NCI-H526 treated with DMSO at 0.1 percent for 48 hours (cell line): ENCODE measurements at regions not wholly inside any gene's neighbourhood (a gene's known extent, or its start where the extent isn't known, plus 50 kb on each side); places are given as distances from the start of the nearest gene placed in this dataset.

Experiments used
- DNase-seq: peaks from one replicate; lab custom pipeline; 2025; lab: John Stamatoyannopoulos, UW

DNA sequence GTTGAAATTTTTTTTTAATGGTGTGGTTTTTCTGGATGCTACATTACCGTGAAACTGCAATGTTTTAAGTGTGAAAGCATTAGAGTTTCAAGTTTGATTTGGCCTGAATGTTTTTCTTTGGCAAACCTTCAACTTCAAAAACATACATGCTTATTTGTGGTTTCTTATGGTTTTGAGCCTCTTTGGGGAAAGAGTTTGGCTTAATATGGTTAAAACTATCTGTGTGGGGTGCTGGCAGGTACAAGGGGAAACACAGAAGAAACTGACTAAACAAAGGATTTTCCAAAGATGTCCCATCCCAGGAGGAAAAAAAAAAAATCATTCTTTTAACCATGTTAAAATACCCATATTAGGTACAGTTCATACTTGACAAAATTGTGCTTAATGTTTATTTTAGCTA lies 121.1 kb downstream of the HGF start:
- DNase-seq: no peak

DNA sequence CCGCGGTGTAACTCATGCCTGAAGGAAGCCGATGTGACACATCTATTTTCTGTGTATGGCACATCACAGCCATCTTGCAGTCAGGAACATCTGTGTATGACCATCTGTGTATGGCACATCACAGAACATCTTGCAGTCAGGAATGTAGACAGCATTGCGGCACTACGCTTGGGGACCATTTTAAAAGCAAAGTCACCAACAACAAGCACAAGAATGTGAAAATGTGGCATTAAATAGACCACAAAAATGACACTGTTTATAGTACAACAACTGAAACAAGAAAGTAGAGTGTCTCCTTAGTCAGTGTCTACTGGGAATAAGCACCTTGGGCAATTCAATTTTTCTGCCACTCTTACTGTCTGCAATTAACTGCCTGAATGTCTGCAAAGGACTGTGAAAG lies 124.4 kb downstream of the HGF start:
- no peak for DNase-seq

DNA sequence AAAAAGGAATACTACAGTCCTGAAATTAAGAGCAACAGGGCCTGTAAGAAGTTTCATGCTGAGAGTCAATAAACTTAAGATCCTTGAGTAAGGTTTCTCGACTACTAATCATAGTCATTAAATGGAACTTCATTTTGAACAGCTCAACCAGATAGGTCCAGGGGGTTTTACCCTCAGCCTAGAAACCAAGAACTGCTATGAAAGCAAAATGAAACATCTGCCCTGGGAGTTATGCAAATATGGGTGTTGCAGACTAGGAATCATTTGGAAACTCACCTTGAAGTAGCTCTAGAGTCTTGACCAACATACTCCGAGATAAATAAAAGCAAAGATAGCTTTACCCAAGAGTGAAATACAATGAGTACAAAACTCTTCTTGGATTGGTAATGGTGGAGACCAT lies 128.0 kb downstream of the HGF start:
- DNase-seq: peak; percentile 40

DNA sequence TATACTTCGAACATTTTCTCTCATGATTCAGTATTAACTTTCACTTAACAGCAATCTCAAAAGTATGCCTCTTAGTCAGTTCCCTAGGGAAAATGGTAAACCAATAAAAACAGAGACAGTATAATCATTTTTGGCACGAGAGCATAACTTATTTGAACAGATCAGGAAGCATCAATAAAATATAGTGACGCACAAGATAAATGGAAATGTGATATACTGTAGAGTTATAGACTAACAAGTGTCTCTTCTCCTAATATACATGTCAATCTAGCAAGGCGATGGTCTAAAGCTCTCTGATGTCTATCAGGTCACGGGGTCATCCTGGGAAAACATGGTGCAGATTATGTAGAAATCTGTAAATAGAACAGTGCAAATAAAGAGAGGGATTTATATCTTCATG lies 131.6 kb downstream of the HGF start:
- no peak for DNase-seq

DNA sequence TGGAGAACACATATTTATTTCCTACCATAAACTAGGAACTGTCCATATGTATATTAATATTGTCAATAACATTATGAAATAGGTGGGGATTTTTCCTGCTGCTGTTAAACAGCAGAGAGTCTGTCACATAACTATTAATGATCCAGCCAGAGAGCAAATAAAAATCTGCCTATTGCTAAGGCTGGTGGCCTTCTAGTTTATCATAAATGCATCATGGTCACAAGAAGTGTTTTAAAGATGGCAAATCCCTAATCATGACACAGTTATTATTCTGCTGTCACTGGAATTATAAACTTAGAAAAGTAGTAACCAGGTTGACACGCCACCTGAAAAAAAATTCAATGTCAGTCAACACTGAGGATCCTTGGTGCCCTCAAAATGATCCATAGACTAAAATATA lies 132.3 kb downstream of the HGF start:
- DNase-seq: no peak

DNA sequence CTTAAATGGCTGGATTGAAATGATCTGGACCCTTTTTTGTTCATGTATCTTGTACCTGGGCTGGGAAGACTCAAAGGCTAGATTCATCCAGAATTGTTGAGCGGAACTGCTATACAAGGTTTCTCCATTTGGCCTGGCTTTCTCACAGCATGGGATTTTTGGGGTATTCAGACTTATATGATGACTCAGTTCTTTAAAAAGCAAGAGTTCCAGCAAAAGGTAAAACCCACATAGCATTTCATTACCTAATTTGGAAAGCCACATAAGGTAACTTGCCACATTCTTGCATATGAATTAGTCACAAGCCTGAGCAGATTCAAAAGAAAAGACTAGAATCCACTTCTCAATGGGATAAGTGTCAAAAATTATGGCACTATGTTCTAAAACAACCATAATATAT lies 137.4 kb downstream of the HGF start:
- no peak for DNase-seq

DNA sequence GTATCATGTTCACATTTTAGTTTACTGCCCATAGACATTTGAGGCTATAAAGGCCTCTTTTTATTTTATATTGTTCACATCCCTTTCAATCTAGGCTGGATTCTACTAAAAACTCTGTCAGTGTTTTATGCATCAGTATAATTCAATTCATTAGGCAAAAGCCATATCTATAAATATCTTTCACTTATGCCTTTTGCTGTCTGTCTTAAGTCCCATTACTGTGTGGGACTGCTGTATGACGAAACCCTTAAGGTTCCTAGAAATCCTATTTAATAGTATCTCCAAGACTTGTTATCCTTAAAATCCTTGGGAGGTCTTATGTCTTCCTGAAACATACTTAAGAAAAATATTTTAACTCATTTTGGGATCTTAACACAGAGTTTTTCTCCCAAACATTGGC lies 139.2 kb downstream of the HGF start:
- no peak for DNase-seq

DNA sequence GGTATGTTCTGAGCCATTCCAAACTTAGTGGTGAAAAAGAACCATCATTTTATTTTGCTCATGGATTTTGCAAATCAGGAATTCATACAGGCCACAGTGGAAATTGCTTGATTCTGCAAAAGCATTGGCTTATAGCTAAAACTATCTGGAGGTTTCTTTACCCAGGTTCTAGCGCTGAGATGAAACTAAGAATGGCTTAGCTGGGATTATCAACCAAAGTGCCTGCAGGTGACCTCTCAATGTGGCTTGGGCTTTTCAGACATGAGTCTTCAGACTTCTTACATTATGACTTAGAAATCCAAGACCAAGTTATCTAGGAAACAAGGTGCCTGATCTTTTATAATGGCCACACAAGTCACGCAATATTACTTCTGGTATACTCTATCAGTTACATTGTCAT lies 140.1 kb downstream of the HGF start:
- DNase-seq: no peak

DNA sequence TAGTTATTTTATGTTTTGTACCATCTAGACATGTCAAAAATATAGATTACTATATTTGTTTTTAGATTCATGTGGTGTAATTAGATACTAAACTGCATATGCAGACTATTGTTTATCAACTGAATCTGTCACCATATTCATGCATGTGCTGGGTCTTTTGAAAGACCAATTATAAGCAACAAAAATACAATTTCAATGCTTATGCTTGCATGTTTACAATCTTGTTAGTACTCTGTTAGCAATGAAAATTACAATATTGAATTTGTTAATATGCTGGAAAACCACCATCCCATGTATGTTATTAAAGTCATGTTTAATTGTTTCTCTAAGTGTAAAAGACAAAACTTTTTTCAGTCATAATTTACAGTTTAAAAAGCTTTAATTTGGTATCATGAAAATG lies 140.9 kb downstream of the HGF start:
- no peak for DNase-seq

DNA sequence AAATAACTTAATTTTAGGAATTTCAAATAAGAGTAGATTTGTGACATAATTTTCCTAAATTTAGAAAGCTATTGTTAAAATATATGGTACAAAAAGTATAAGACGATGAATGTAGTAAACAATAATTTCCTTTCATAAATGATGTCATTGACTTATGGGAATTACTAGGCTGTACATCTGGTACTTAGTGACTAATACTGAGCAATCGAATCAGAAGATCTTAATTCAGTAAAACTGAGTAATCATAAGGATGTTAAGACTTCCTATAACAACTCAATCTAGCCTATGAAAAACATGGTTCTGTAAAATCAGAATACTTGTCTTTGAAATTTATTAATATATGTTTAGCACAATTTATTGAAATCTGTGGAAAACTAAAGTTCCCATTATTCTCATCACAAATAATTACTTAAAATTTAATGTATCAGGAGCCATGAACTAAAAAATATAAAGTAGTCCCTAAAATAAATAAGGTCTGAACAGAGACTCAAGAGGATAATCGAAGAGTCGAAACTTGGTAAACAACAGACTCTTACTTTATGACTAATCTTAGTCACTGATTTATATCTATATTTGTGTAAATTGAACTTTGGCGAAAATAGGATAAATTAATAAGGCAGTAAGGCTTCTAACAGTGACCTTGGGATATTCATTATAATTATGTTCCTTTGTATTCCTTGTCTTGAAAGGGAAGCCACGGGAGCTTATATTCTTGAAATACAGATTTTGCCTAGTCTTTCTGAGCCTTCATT lies 142.1 kb downstream of the HGF start:
- DNase-seq: no peak

DNA sequence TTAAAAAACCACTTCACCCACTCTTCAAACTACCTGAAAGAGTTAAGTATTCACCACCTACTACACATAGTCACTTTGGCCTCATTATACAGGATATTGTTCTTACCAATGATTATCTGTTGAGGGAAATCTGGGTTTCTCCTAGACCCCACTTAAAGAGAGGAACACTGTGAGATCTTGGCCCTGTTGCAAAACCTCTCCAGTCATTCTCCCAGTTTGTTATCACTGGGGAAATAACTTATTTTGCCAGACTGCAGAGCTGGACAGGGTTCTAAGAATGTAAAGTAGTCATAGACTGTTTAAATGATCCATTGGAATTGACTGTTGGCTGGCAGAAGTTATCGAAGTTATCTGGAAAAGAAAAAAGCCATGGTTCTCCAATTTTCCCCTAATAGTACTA lies 143.8 kb downstream of the HGF start:
- DNase-seq: no peak

DNA sequence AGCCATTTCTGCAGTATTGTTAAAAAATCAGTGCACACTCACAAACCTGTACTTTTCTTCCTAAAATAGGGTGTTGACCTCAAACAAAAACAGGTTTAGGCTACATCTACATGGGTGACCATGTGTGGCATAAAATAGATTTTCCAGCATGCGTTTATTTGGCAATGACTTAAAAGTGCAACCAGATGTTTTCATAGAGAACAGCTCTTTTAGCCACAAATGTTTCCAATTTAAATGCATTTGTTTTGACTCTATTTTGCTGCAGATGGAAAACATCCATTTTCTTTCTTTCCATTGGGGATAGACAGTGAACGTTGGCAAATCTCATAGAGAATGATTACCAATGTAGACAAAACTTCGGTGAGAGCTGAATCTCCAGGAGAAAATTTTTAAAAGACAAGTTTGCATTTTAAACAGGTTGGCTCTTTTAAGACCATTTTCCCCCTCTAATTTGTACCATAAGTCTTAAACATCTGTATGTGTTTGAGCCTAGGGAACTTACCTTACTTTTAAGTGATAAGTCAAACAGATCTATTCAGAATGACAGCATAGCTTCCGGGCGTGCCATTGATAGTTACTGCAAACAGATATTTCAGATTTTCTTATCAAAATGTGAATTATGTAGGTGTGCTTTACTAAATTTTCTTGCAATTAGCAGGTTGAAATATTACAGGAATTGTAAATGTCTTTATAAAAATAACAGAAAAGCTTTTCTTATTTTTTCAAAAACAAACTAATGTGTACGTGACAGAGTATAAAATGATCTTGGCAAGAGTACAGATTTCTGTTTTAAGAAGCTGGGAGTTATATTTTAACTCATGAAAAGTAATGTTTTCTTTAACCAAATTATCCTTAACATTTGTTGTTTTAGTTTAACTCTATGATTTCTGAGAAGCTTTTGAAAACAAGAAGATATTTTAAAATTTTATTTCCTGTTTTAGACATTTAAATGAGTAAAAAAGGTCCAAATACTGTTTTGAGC lies 144.9 kb downstream of the HGF start:
- no peak for DNase-seq

DNA sequence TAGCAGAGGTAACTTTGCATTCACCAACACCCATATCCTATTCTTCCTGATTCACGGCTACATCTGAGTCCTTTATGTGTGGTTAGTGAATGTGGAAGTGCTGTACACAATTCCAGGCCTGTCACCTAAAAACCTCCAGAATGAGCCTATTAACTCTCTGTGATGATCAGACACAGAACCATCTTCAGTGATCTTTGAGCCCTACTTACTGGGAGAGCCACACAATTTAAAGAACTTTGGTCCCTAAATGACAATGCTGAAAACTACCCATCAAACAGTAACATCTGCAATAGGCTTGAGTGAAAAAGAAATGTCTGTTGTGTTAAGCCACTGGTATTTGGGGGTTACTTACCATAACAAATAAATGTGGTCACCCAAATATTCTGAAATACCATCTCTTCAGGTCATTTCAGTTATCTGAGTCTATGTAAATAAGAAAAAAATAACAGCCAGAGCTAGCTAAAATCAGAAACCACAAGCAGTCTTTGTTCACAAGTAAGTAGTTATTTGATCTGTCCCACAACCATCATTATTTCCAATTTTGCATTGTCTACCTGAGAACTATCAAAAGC lies 145.7 kb downstream of the HGF start:
- no peak for DNase-seq

DNA sequence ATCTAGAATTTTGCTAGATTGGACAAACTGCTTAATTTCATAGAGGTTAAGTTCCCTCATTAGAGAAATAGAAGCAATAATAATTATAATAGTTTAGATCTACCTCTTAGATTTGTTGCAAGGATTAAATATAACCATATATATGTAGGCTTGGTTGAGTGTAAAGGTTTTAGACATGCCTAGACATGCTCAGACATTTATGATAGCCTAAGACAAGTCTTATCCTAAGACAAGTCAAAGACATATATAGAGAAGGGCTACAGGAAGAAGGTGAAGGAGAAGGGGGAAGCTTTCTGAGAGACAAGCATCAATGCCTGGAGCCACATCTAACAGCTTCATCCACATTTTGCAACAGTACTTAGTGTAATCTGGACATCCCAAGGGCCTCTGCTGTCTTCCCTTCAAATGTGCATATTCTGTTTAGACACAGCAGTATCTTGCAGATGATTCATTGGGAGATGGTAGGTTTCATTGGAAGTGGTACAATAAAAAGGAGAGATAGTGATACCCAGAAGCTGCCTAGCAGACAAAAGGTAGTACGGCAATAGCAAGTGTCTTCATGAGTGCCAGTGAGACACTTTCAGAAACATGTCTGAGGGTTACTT lies 146.5 kb downstream of the HGF start:
- no peak for DNase-seq

DNA sequence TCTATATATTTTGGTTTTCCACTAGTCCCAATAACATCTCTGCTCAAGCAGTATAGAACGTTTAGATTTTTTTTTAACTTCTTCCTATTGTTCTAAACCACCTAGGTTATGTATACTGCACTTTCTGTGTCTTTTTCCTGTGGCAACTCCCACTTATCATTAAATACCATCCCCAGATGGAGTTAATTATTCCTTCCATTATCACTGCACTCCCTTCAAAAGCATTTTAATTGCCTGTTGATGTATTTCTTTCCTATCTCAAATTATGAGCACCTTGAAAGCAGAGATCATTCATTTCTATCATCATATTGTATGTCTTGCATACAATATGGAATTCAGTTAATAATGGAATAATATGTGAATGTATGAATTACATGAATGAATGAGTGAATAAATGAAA lies 148.0 kb downstream of the HGF start:
- no peak for DNase-seq

DNA sequence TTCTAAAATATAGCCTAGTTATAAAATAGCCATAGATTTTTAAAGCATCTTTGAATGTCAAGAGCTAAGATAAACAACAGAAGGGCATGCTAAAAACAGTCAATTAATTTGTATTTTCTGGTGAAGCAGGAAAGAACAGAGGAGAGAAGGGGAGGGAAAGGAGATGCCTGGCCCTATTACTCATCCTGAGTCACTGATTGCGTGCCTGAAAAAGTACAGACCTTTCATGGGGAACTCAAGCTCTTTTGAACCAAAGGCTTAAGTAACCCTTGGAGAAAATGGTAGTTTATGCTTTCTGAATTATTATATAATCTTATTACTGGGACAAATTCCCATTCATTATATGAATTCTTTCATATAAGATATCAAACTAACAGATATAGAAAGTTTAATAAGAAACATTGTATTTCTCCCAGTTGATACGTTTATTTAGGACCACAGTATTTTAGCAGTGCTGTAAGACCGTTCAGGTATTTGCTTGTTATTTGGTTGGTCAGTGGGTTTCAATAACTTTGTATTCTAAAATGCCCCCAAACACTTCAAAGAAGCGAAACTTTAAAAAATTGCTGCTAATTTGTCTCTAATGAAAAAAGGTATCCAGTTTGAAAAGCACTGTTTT lies 151.3 kb downstream of the HGF start:
- DNase-seq: no peak

DNA sequence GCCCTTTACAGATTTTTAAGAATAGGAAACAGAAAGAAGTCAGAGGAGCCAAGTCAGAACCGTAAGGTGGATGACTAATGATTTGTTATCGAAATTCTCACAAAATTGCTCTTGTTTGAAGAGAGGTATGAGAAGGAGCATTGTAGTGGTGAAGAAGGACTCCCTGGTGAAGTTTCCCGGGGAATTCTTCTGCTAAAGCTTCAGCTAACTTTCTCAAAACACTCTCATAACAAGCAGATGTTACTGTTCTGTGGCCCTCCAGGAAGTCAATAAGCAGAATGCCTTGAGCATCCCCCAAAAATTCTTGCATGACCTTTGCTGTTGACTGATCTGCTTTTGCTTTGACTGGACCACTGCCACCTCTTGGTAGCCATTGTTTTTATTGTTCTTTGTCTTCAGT lies 152.9 kb downstream of the HGF start:
- DNase-seq: no peak

DNA sequence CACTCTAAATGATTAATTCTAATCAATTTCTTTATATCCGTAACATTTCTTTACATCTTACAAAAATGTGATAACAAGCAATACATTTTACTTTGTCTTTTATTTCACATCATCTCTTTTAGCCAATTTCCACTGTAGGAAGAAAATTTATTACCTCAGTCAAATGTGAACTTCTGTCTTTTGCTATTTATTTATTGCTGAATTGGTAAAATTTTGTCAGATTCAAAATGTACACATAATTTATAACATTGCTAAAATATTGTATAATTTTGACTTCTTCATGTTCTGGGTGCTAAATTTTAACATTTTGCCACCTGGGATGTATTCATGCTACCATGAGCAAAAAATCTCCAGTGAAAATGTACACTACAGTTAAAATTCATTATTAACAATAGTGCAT lies 158.0 kb downstream of the HGF start:
- DNase-seq: no peak

DNA sequence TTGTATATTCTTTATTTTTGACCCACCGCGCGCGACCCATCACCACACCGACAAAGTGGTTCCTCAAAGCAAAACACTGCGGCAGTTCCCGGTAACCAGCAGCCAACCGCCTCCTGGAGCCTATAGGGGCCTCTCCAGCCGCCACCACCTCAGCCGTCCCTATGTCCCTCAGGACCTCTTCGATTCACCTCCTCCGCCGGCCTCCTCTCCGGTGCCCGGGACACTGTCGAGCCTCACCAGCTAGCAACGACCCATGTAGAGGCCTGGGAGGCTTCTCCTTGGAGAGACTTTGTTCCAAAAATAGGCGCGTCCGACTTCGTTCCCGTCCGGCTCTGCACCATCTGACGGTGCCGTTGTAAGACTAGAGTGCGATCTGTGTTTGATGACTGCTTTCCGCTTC lies 158.8 kb downstream of the HGF start:
- no peak for DNase-seq

DNA sequence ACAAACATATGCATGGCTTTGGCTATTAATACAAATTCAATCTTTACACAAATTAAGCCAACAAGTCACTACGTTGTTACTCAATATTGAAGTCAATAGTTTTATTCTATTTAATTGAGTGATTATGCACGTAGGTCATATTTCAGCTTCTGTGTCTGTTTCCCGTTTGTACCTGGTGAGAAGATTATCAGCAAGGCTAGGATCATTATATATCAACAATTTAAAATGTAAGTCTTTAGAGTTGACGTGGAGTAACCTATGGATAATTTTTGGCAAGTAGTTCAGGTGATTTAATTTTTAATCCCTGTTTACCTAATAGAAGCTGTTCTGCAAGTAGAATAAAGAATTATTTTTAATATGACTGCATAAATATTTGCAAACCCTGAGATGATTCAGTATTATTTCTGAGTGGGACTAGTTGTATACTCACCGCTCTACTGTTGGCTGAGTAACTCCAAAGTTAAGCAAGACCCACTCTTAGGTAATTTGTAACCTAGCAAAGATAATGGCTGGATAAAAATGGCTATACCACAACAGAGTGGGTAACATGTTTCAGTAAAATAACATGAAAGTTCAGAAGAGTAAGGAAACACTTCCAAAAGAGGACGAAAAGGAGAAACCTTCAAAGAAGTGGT lies 161.0 kb downstream of the HGF start:
- DNase-seq: no peak

DNA sequence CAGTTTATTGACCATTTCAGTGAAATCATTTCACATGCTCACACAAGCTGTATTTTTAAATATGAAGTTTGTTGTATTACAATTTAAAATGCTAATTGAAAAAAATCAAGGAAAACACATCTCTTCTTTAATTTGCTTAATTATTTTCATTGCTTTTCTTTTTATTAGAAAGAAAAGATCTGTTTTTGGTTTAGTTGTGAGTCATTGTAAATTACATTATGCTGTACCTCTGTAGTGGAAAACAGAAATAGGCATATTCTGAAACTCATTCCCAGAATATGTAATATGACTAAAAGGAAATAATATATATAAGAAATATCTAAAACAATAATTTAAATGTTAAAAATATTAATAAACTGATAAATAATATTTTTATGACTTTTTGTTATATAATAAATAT lies 161.9 kb downstream of the HGF start:
- no peak for DNase-seq
